ENCODE measurements at regions not wholly inside any gene's neighbourhood (a gene's known extent, or its start where the extent isn't known, plus 50 kb on each side); places are given as distances from the start of the nearest gene placed in this dataset.

DNA sequence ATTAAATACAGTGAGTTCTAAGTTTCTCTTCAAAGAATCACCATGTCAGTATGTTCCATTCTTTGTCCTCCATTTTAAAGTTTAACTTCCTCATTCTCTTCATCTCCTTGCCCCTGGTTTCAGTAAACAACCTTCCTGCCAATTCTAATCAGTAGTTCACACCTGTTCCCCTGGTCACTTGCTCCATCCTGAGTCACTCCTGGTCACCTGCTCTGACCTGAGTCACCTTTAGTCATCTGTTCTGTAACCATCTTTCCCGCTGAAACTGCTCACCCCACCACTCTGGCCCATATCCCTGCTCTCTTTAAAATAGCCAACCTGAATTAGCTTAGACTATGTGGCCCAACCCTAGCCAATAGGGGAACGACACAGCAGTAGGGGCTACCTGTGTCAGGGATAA lies 1447.4 kb upstream of the TMEM132C start:
- TF ChIP-seq, protein P1, sequence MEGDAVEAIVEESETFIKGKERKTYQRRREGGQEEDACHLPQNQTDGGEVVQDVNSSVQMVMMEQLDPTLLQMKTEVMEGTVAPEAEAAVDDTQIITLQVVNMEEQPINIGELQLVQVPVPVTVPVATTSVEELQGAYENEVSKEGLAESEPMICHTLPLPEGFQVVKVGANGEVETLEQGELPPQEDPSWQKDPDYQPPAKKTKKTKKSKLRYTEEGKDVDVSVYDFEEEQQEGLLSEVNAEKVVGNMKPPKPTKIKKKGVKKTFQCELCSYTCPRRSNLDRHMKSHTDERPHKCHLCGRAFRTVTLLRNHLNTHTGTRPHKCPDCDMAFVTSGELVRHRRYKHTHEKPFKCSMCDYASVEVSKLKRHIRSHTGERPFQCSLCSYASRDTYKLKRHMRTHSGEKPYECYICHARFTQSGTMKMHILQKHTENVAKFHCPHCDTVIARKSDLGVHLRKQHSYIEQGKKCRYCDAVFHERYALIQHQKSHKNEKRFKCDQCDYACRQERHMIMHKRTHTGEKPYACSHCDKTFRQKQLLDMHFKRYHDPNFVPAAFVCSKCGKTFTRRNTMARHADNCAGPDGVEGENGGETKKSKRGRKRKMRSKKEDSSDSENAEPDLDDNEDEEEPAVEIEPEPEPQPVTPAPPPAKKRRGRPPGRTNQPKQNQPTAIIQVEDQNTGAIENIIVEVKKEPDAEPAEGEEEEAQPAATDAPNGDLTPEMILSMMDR (IDR thresholded peaks at IDR 0.05) = no peak
- TF ChIP-seq POLR2A (IDR thresholded peaks at IDR 0.05) = no peak
